HCT116 (cell line): ENCODE measurements at regions not wholly inside any gene's neighbourhood (a gene's known extent, or its start where the extent isn't known, plus 50 kb on each side); places are given as distances from the start of the nearest gene placed in this dataset.

Source experiments
- ATAC-seq: fragments of 200-7000 bp; cut with Tn5 transposase; 2 replicates; pipeline ENCODE4 v1.9.1; 2020; ENCODE audit warnings: mild to moderate bottlenecking, moderate library complexity
- BruUV-seq: library from RNA; stranded (reverse); fragments of 400-500 nt; replicated peaks from 2 replicates; lab custom pipeline; 2021; lab: Mats Ljungman, UMichigan
- CTCF ChIA-PET: fragments of 300-600 bp; sonication (Branson Sonifier 250); formaldehyde crosslinking; loops from one replicate; lab custom pipeline; 2021; ENCODE audit warnings: antibody characterized with exemption; lab: Charles Lee
- POLR2A ChIA-PET: fragments of 300-600, 350-600 bp; sonication (Branson Sonifier 250); formaldehyde crosslinking; loops from one replicate; lab custom pipeline; 2021; ENCODE audit warnings: antibody characterized with exemption; lab: Charles Lee
- RAD21 ChIA-PET, 2 experiments: fragments of 300-600 bp; sonication (Branson Sonifier 250); formaldehyde crosslinking; loops; one replicate each; lab custom pipeline; 2023; ENCODE audit warnings: low total read pairs in 2 of 2; ENCODE audit not compliant: uncharacterized antibody in 2 of 2, unreplicated experiment in 2 of 2, low non-redundant PET in 1 of 2; lab: Charles Lee
- DNase-seq: peaks from one replicate; pipeline ENCODE4 v3.0.0-alpha.2; 2010; ENCODE audit warnings: low read depth, low spot score
- H2AFZ ChIP-seq: fragments of 200-600 bp; shearing (Covaris generic), sonication (generic); 2 replicates; pipeline ENCODE4 v1.6.1; 2017; ENCODE audit warnings: low read depth, mixed run types, mixed read lengths, antibody characterized with exemption, low read length; ENCODE audit not compliant: poor library complexity, severe bottlenecking
- H3K27ac ChIP-seq: 2 replicates; pipeline ENCODE4 v1.5.1; 2012; ENCODE audit warnings: low read depth, low read length
- H3K27me3 ChIP-seq: fragments of 200-600 bp; sonication (generic); 2 replicates; pipeline ENCODE4 v1.6.1; 2016; ENCODE audit warnings: mixed run types, low read length, mixed read lengths; ENCODE audit not compliant: insufficient read depth
- H3K36me3 ChIP-seq, 2 experiments: fragments of 200-500 bp in 1 of 2; fragments of 200-600 bp in 1 of 2; sonication (Bioruptor generic) in 1 of 2; sonication (generic) in 1 of 2; 2 replicates each; pipeline versions ENCODE4 v1.5.1 to v1.6.1; 2014 to 2016; ENCODE audit warnings: low read length in 2 of 2, inconsistent platforms in 1 of 2, mixed read lengths in 1 of 2, mixed run types in 1 of 2; ENCODE audit not compliant: insufficient read depth in 2 of 2, control insufficient read depth in 1 of 2
- H3K4me1 ChIP-seq, 2 experiments: fragments of 200-600 bp in 1 of 2; sonication (generic) in 1 of 2; 2 replicates each; pipeline versions ENCODE4 v1.5.1 to v1.6.1; 2012 to 2017; ENCODE audit warnings: low read length in 2 of 2, inconsistent platforms in 1 of 2, mild to moderate bottlenecking in 1 of 2, mixed read lengths in 1 of 2, mixed run types in 1 of 2, moderate library complexity in 1 of 2; ENCODE audit not compliant: insufficient read depth in 2 of 2, control insufficient read depth in 1 of 2
- H3K4me2 ChIP-seq: fragments of 200-600 bp; sonication (generic); 2 replicates; pipeline ENCODE4 v1.6.1; 2017; ENCODE audit warnings: mixed run types, low read length, mixed read lengths
- H3K4me3 ChIP-seq, 2 experiments: fragments of 200-600 bp in 1 of 2; sonication (generic) in 1 of 2; replicated peaks in 1 of 2; 2 replicates each; pipeline ENCODE4 v1.5.1; 2011 to 2016; ENCODE audit warnings: low read length in 2 of 2, control low read depth in 1 of 2, low read depth in 1 of 2, mild to moderate bottlenecking in 1 of 2, mixed read lengths in 1 of 2, mixed run types in 1 of 2
- H3K79me2 ChIP-seq: fragments of 200-600 bp; sonication (generic); 2 replicates; pipeline ENCODE4 v1.6.1; 2017; ENCODE audit warnings: mild to moderate bottlenecking, mixed run types, low read length, moderate library complexity, mixed read lengths; ENCODE audit not compliant: insufficient read depth
- H3K9ac ChIP-seq: fragments of 200-600 bp; sonication (generic); 2 replicates; pipeline ENCODE4 v1.6.1; 2016; ENCODE audit warnings: low read length, mixed read lengths
- H3K9me2 ChIP-seq: fragments of 200-600 bp; sonication (generic), shearing (Covaris generic); 2 replicates; pipeline ENCODE4 v1.6.1; 2017; ENCODE audit warnings: mixed run types, mild to moderate bottlenecking, moderate library complexity; ENCODE audit not compliant: insufficient read depth
- H3K9me3 ChIP-seq, 2 experiments: fragments of 200-500 bp in 1 of 2; fragments of 200-600 bp in 1 of 2; sonication (Bioruptor generic) in 1 of 2; sonication (generic) in 1 of 2; 2 replicates each; pipeline ENCODE4 v1.6.1; 2014 to 2017; ENCODE audit warnings: low read length in 2 of 2, mixed read lengths in 2 of 2, inconsistent platforms in 1 of 2, low read depth in 1 of 2, mild to moderate bottlenecking in 1 of 2, mixed run types in 1 of 2, moderate library complexity in 1 of 2; ENCODE audit not compliant: control insufficient read depth in 1 of 2, insufficient read depth in 1 of 2
- H4K20me1 ChIP-seq: fragments of 200-600 bp; sonication (generic), shearing (Covaris generic); 2 replicates; pipeline ENCODE4 v1.6.1; 2017; ENCODE audit warnings: mixed run types, mild to moderate bottlenecking, moderate library complexity; ENCODE audit not compliant: insufficient read depth
- CBX3 ChIP-seq: IDR thresholded peaks from 2 replicates; pipeline ENCODE4 v1.6.1; 2012; ENCODE audit warnings: low read depth
- CTCF ChIP-seq, 3 experiments: fragments of 200-600 bp in 1 of 3; sonication (generic) in 1 of 3; IDR thresholded peaks in 2 of 3; conservative IDR thresholded peaks in 1 of 3; 2 replicates each; pipeline ENCODE4 v1.5.1; 2012 to 2017; ENCODE audit warnings: low read depth in 2 of 3, low read length in 2 of 3, antibody characterized with exemption in 1 of 3, borderline replicate concordance in 1 of 3, control low read depth in 1 of 3, mild to moderate bottlenecking in 1 of 3, mixed read lengths in 1 of 3, mixed run types in 1 of 3, moderate library complexity in 1 of 3; ENCODE audit not compliant: insufficient read depth in 1 of 3
- ELF1 ChIP-seq: IDR thresholded peaks from 2 replicates; pipeline ENCODE4 v1.6.1; 2012; ENCODE audit warnings: low read depth, borderline replicate concordance
- EZH2 ChIP-seq: fragments of 200-600 bp; sonication (generic); IDR thresholded peaks from 2 replicates; pipeline ENCODE4 v1.6.1; 2017; ENCODE audit warnings: antibody characterized with exemption, mixed run types
- SRF ChIP-seq: IDR thresholded peaks from 2 replicates; pipeline ENCODE4 v1.6.1; 2012; ENCODE audit warnings: low read depth
- ZBTB33 ChIP-seq: IDR thresholded peaks from 2 replicates; pipeline ENCODE4 v1.6.1; 2011; ENCODE audit warnings: mild to moderate bottlenecking, low read length, moderate library complexity; ENCODE audit not compliant: insufficient replicate concordance; ENCODE audit errors: extremely low read depth
- ZFX ChIP-seq: fragments of 450-650 bp; IDR thresholded peaks from 2 replicates; pipeline ENCODE4 v1.6.1; 2017
- intact Hi-C: fragments of 100-400 bp; cut with micrococcal nuclease; formaldehyde crosslinking; loops from 2 replicates; pipeline ENCODE4 v1.10.0; 2022

- no peak for TF ChIP-seq ZBTB33
- no peak for TF ChIP-seq SRF
- TF ChIP-seq EZH2, result no peak
- TF ChIP-seq CTCF (IDR thresholded peaks at IDR 0.05 in 2 of 3, conservative IDR thresholded peaks at IDR 0.05 in 1 of 3; ENCODE audit: borderline replicate concordance in 1 of 3, insufficient read depth in 1 of 3, low read depth in 2 of 3, low read length in 2 of 3), result no peak
- TF ChIP-seq, all 23 proteins: peak for 0
These were observed 383.9 kb upstream of the DAB2 start (continued) for GRCh38 chr5:39808656-39809055.

GRCh38 chr5:39801306-39801705 lies 376.5 kb upstream of the DAB2 start:
- Histone ChIP-seq H3K4me3 (no peak overlapping the region), H3K27ac (no peak overlapping the region), H2AFZ (no peak overlapping the region), H4K20me1 (no peaks in the 10 kb centered on the region), H3K36me3 (no peaks in the 10 kb centered on the region), H3K9ac (no peak overlapping the region)
- intact Hi-C loops, result no loop called here
- DNase-seq (no peak), ATAC-seq (no peak)
- no TSS peak for BruUV-seq
- ChIA-PET CTCF (no interaction called here), RAD21 (no interaction called here)
- TF ChIP-seq ZFX (no peak), CBX3 (no peak), ELF1 (no peak)
- TF ChIP-seq, all 23 proteins: peak for 0
- Histone ChIP-seq H3K4me2 (no peak overlapping the region), H3K27me3 (no peaks in the 10 kb centered on the region), H3K79me2 (no peaks in the 10 kb centered on the region), H3K9me3 (no peaks in the 10 kb centered on the region), H3K9me2 (no peaks in the 10 kb centered on the region), H3K4me1 (no peaks in the 10 kb centered on the region)
- POLR2A ChIA-PET, result no interaction called here
